Gastroesophageal sphincter (tissue), 4 donors: ENCODE measurements at regions not wholly inside any gene's neighbourhood (a gene's known extent, or its start where the extent isn't known, plus 50 kb on each side); places are given as distances from the start of the nearest gene placed in this dataset.

Experiments used
- ATAC-seq: fragments of 150-250 bp; one replicate; pipeline ENCODE4 v1.9.1; 2016; ENCODE audit warnings: mild to moderate bottlenecking, moderate library complexity
- H3K27ac ChIP-seq, 4 donors: fragments of 200-600 bp; sonication (generic) in 3 of 4; 1 replicate in 3 of 4; 2 replicates in 1 of 4; pipeline ENCODE4 v1.5.1; 2016 to 2019
- H3K27me3 ChIP-seq: fragments of 200-600 bp; sonication (generic); one replicate; pipeline ENCODE4 v1.5.1; 2019
- H3K36me3 ChIP-seq, 2 donors: fragments of 200-600 bp; sonication (generic); one replicate each; pipeline ENCODE4 v1.5.1; 2019; ENCODE audit warnings: control low read depth in 1 of 2
- H3K4me1 ChIP-seq, 3 donors: fragments of 200-600 bp; sonication (generic); 1 replicate in 2 of 3; 2 replicates in 1 of 3; pipeline ENCODE4 v1.5.1; 2016 to 2019; ENCODE audit warnings: control low read depth in 2 of 3
- H3K4me3 ChIP-seq, 2 donors: fragments of 200-600 bp; sonication (generic); one replicate each; pipeline ENCODE4 v1.5.1; 2019; ENCODE audit warnings: mild to moderate bottlenecking in 1 of 2, moderate library complexity in 1 of 2
- H3K9me3 ChIP-seq, 3 donors: fragments of 200-600 bp; sonication (generic); one replicate each; pipeline ENCODE4 v1.5.1; 2017 to 2019; ENCODE audit warnings: control low read depth in 2 of 3
- EP300 ChIP-seq: sonication (generic); formaldehyde crosslinking; IDR thresholded peaks from one replicate; pipeline ENCODE4 v1.6.1; 2017; ENCODE audit warnings: antibody characterized with exemption, mild to moderate bottlenecking
- POLR2A ChIP-seq, 2 donors: fragments of 450-650 bp; IDR thresholded peaks; one replicate each; pipeline ENCODE4 v1.6.1; 2017; ENCODE audit warnings: antibody characterized with exemption in 2 of 2, mild to moderate bottlenecking in 2 of 2, moderate library complexity in 1 of 2
- POLR2AphosphoS5 ChIP-seq: sonication (generic); formaldehyde crosslinking; IDR thresholded peaks from one replicate; pipeline ENCODE4 v1.6.1; 2017; ENCODE audit warnings: antibody characterized with exemption
- WGBS, 2 donors: methylation state at CpG; one replicate each; pipeline ENCODE4 v1.1.5; 2018; ENCODE audit warnings: low coverage in 1 of 2; 5-methylcytosine and 5-hydroxymethylcytosine counted together
- TF ChIP-seq, protein P1 (sequence below), 4 experiments: fragments of 200-600 bp in 2 of 4; fragments of 450-650 bp in 2 of 4; sonication (generic) in 1 of 4; IDR thresholded peaks; one replicate each; pipeline ENCODE4 v1.5.1; 2017 to 2019; ENCODE audit warnings: antibody characterized with exemption in 4 of 4, mild to moderate bottlenecking in 2 of 4, moderate library complexity in 2 of 4

DNA sequence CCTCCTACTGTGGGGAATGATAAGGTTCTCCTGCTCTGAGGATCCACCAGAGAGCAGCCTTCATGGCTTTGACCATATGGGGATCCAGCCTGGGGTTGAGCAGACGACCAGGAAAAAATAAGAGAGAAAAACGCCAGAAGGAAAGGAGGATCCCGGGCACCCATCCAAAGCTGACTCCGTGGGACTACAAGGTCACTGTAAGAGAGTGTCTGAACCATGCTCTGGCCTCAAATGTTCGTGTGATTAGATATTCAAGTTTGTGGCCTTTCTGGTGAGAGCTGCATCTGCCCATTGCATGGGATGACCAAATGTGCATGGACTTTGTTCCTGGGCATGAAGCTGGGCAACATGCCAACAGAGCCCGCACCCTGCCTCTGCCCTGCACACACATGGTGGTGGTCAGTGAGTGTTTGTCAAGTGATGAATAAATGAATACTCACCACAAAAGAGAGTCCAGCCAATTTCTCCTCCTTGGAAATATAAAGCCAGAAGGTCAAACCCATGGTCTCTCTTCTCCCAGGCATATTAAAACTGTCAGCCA, 346.0 kb upstream of the GATB start:
- Histone ChIP-seq H3K4me3 (no peak overlapping the region), H3K27me3 (no peaks in the 10 kb centered on the region), H3K9me3 (no peaks in the 10 kb centered on the region), H3K36me3 (no peaks in the 10 kb centered on the region), H3K27ac (no peak overlapping the region), H3K4me1 (peaks cover 0 to 43% (median 3%) of the 10 kb centered on the region in 3 donors)
- ATAC-seq: no peak
- 31 to 54% methylated on average over 2 to 3 of the region's 6 CpGs for WGBS, 2 donors
- TF ChIP-seq POLR2AphosphoS5 (no peak), EP300 (no peak), POLR2A (IDR thresholded peaks at IDR 0.05) (no peak)
- TF ChIP-seq, protein P1, sequence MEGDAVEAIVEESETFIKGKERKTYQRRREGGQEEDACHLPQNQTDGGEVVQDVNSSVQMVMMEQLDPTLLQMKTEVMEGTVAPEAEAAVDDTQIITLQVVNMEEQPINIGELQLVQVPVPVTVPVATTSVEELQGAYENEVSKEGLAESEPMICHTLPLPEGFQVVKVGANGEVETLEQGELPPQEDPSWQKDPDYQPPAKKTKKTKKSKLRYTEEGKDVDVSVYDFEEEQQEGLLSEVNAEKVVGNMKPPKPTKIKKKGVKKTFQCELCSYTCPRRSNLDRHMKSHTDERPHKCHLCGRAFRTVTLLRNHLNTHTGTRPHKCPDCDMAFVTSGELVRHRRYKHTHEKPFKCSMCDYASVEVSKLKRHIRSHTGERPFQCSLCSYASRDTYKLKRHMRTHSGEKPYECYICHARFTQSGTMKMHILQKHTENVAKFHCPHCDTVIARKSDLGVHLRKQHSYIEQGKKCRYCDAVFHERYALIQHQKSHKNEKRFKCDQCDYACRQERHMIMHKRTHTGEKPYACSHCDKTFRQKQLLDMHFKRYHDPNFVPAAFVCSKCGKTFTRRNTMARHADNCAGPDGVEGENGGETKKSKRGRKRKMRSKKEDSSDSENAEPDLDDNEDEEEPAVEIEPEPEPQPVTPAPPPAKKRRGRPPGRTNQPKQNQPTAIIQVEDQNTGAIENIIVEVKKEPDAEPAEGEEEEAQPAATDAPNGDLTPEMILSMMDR (IDR thresholded peaks at IDR 0.05): no peak

DNA sequence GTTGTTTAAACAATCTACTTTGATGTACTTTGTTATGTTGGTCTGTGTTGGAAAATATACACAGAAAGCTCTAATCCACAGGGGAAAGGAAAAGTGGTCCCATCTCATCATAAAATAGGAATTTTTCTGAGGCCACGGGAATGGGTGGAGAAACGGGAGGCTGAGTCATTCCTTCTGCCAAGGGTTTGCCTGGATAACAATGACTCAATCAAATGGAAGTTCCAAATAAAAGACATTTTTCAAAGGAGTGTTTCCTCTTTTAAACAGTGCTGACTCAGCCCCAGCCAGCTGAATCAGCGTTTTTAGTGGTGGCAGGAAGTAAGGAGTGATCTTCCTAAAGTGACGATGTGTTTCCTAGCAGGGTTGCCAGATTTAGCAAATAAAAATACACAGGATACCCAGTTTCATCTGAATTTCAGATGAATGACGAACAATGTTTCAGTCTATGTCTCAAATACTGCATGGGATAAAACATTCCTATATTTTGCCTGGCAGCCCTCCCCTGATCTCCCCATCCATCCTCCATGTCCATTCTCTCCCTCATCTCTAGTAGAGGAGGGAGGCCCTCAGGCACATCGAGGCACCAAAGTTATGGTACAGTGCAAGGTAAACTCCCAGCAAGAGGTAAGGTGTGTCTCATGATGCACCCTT, 345.4 kb upstream of the GATB start:
- peaks cover 0 to 44% (median 3%) of the 10 kb centered on the region in 3 donors for H3K4me1 ChIP-seq
- WGBS, 2 donors: 23 to 29% methylated on average over 5 to 6 of the region's 6 CpGs
- H3K27ac ChIP-seq: peak overlapping the region in 1 of 4 donors; percentile 24
- ATAC-seq: peak; percentile 78
- H3K27me3 ChIP-seq: no peaks in the 10 kb centered on the region
- TF ChIP-seq POLR2A (IDR thresholded peaks at IDR 0.05) (no peak), EP300 (no peak), POLR2AphosphoS5 (peak; percentile 84)
- TF ChIP-seq, protein P1 (IDR thresholded peaks at IDR 0.05): no peak
- H3K9me3 ChIP-seq: no peaks in the 10 kb centered on the region
- no peaks in the 10 kb centered on the region for H3K36me3 ChIP-seq
- H3K4me3 ChIP-seq: no peak overlapping the region

DNA sequence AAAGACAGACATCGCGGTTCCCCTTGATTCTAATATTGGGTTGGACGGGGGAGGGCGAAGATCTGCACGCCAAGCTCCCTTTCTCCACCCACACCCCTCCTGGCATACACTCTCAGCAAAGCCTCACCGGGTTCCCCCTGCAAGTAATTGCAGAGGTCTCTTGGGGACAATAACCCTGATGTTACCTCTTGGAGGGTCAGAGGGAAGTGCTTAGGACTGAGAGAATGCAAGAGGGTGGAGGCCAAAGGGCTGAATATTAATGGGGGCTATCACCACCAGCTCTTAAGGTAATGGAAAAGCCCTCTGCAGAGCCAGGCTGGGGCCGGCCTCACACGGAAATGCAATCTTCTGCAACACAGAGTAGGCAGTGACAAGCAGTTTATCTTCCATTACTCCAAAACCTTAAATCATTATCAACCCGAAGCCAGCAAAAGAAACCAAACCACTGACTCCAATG, 344.1 kb upstream of the GATB start:
- Histone ChIP-seq H3K4me3 (no peak overlapping the region), H3K4me1 (peaks cover 0 to 43% (median 3%) of the 10 kb centered on the region in 3 donors), H3K9me3 (no peaks in the 10 kb centered on the region), H3K27me3 (no peaks in the 10 kb centered on the region), H3K36me3 (no peaks in the 10 kb centered on the region), H3K27ac (no peak overlapping the region)
- ATAC-seq: no peak
- WGBS, 2 donors: 44 to 67% methylated on average over 1 to 8 of the region's 9 CpGs
- TF ChIP-seq, protein P1 (IDR thresholded peaks at IDR 0.05): no peak
- no peak for TF ChIP-seq POLR2A (IDR thresholded peaks at IDR 0.05)

GRCh38 chr4:152104356-152104755, 343.5 kb upstream of the GATB start:
- H3K4me1 ChIP-seq: peaks cover 0 to 37% (median 3%) of the 10 kb centered on the region in 3 donors
- TF ChIP-seq POLR2A (IDR thresholded peaks at IDR 0.05): no peak
- no peaks in the 10 kb centered on the region for H3K9me3 ChIP-seq
- ATAC-seq: no peak
- WGBS, 2 donors: 80 to 98% methylated on average over 2 to 6 of the region's 8 CpGs
- H3K4me3 ChIP-seq: no peak overlapping the region
- H3K27ac ChIP-seq: no peak overlapping the region
- H3K36me3 ChIP-seq: no peaks in the 10 kb centered on the region
- no peaks in the 10 kb centered on the region for H3K27me3 ChIP-seq

GRCh38 chr4:152103181-152103901, 342.5 kb upstream of the GATB start:
- no peak overlapping the region for H3K27ac ChIP-seq
- no peak for TF ChIP-seq EP300
- TF ChIP-seq, protein P1 (IDR thresholded peaks at IDR 0.05): no peak
- TF ChIP-seq POLR2A (IDR thresholded peaks at IDR 0.05): no peak
- no peak for TF ChIP-seq POLR2AphosphoS5
- no peaks in the 10 kb centered on the region for H3K27me3 ChIP-seq
- peaks cover 0 to 31% (median 3%) of the 10 kb centered on the region in 3 donors for H3K4me1 ChIP-seq
- H3K36me3 ChIP-seq: no peaks in the 10 kb centered on the region
- no peaks in the 10 kb centered on the region for H3K9me3 ChIP-seq
- 75 to 86% methylated on average over 4 to 8 of the region's 8 CpGs for WGBS, 2 donors
- ATAC-seq: no peak
- no peak overlapping the region for H3K4me3 ChIP-seq
